Type B pancreatic cell (in vitro differentiated cells): ENCODE measurements at regions not wholly inside any gene's neighbourhood (a gene's known extent, or its start where the extent isn't known, plus 50 kb on each side); places are given as distances from the start of the nearest gene placed in this dataset.
"Not testable (repeated sequence)": the region's sequence is repeated elsewhere in the genome, so short reads cannot be mapped to it uniquely, and the experiment has no call there.

ENCODE experiments used
- DNase-seq: peaks from one replicate; pipeline ENCODE4 v3.0.0; 2021; ENCODE audit warnings: mixed read lengths; ENCODE audit not compliant: unreplicated experiment; ENCODE audit errors: extremely low spot score
- H3K27ac Mint-ChIP-seq: 2 replicates; pipeline ENCODE4 v1.8.0; 2021; ENCODE audit warnings: mild to moderate bottlenecking, mixed read lengths
- H3K27me3 Mint-ChIP-seq: 2 replicates; pipeline ENCODE4 v1.8.0; 2021; ENCODE audit warnings: mixed read lengths
- H3K36me3 Mint-ChIP-seq: 2 replicates; pipeline ENCODE4 v1.8.0; 2021; ENCODE audit warnings: mixed read lengths
- H3K4me1 Mint-ChIP-seq: one replicate; pipeline ENCODE4 v1.8.0; 2021; ENCODE audit warnings: mixed read lengths; ENCODE audit not compliant: unreplicated experiment
- H3K4me3 Mint-ChIP-seq: 2 replicates; pipeline ENCODE4 v1.8.0; 2021; ENCODE audit warnings: mild to moderate bottlenecking, mixed read lengths
- H3K9me3 Mint-ChIP-seq: 2 replicates; pipeline ENCODE4 v1.8.0; 2021; ENCODE audit warnings: mixed read lengths
- CTCF ChIP-seq: fragments of 200-600 bp; sonication (generic); conservative IDR thresholded peaks from 2 replicates; pipeline ENCODE4 v1.5.0; 2021; ENCODE audit warnings: antibody characterized with exemption, mild to moderate bottlenecking

GRCh38 chr6:20020526-20020925, 183.4 kb downstream of the ID4 start:
- Mint-ChIP-seq H3K27me3 (no peaks in the 10 kb centered on the region), H3K36me3 (no peaks in the 10 kb centered on the region), H3K27ac (no peak overlapping the region), H3K4me1 (no peaks in the 10 kb centered on the region), H3K9me3 (peaks cover 7% of the 10 kb centered on the region), H3K4me3 (no peak overlapping the region)
- DNase-seq: no peak
- TF ChIP-seq CTCF: no peak

GRCh38 chr6:20021795-20022194, 184.6 kb downstream of the ID4 start:
- no peak overlapping the region for H3K4me3 Mint-ChIP-seq
- H3K27me3 Mint-ChIP-seq: no peaks in the 10 kb centered on the region
- DNase-seq: no peak
- H3K27ac Mint-ChIP-seq: no peak overlapping the region
- no peaks in the 10 kb centered on the region for H3K4me1 Mint-ChIP-seq
- TF ChIP-seq CTCF: no peak
- H3K9me3 Mint-ChIP-seq: peaks cover 7% of the 10 kb centered on the region
- no peaks in the 10 kb centered on the region for H3K36me3 Mint-ChIP-seq

- not testable (repeated sequence) for H3K4me3 Mint-ChIP-seq, H3K27ac Mint-ChIP-seq, H3K9me3 Mint-ChIP-seq, H3K4me1 Mint-ChIP-seq, H3K27me3 Mint-ChIP-seq, H3K36me3 Mint-ChIP-seq, DNase-seq
Observed at GRCh38 chr6:20023549-20024315, 186.6 kb downstream of the ID4 start.

GRCh38 chr6:20024316-20024673, 187.1 kb downstream of the ID4 start:
- no peak for DNase-seq
- Mint-ChIP-seq H3K36me3 (no peaks in the 10 kb centered on the region), H3K27me3 (peaks cover 3% of the 10 kb centered on the region), H3K4me1 (no peaks in the 10 kb centered on the region), H3K27ac (no peak overlapping the region), H3K4me3 (no peak overlapping the region), H3K9me3 (peaks cover 4% of the 10 kb centered on the region)
- no peak for TF ChIP-seq CTCF

GRCh38 chr6:20024978-20025377, 187.3 kb downstream of the MBOAT1 start:
- no peaks in the 10 kb centered on the region for H3K9me3 Mint-ChIP-seq
- TF ChIP-seq CTCF: peak; percentile 24
- H3K4me3 Mint-ChIP-seq: no peak overlapping the region
- H3K4me1 Mint-ChIP-seq: no peaks in the 10 kb centered on the region
- peaks cover 3% of the 10 kb centered on the region for H3K27me3 Mint-ChIP-seq
- H3K27ac Mint-ChIP-seq: no peak overlapping the region
- H3K36me3 Mint-ChIP-seq: no peaks in the 10 kb centered on the region
- no peak for DNase-seq

- Mint-ChIP-seq H3K9me3 (no peaks in the 10 kb centered on the region), H3K36me3 (no peaks in the 10 kb centered on the region), H3K27ac (no peak overlapping the region), H3K4me3 (no peak overlapping the region), H3K27me3 (peaks cover 3% of the 10 kb centered on the region), H3K4me1 (no peaks in the 10 kb centered on the region)
- TF ChIP-seq CTCF: no peak
- DNase-seq: no peak
Observed at GRCh38 chr6:20025681-20026080, 186.6 kb downstream of the MBOAT1 start.
